T47D (cell line): ENCODE measurements at regions not wholly inside any gene's neighbourhood (a gene's known extent, or its start where the extent isn't known, plus 50 kb on each side); places are given as distances from the start of the nearest gene placed in this dataset.
"Not testable (repeated sequence)": the region's sequence is repeated elsewhere in the genome, so short reads cannot be mapped to it uniquely, and the experiment has no call there.

ENCODE experiments used
- DNase-seq, 2 experiments: peaks; one replicate each; pipeline versions ENCODE4 v3.0.0 to v3.0.0-alpha.2; 2011 to 2012; ENCODE audit warnings: low read depth in 1 of 2, low spot score in 1 of 2
- JUND ChIP-seq: IDR thresholded peaks from 2 replicates; pipeline ENCODE4 v1.6.1; 2012; ENCODE audit warnings: low read depth
- in situ Hi-C: cut with HindIII; loops from 2 replicates; pipeline ENCODE4 v1.10.0; 2016; ENCODE audit warnings: low sequenced_read_pairs, low pct_unique_long_range_greater_than_20kb

DNA sequence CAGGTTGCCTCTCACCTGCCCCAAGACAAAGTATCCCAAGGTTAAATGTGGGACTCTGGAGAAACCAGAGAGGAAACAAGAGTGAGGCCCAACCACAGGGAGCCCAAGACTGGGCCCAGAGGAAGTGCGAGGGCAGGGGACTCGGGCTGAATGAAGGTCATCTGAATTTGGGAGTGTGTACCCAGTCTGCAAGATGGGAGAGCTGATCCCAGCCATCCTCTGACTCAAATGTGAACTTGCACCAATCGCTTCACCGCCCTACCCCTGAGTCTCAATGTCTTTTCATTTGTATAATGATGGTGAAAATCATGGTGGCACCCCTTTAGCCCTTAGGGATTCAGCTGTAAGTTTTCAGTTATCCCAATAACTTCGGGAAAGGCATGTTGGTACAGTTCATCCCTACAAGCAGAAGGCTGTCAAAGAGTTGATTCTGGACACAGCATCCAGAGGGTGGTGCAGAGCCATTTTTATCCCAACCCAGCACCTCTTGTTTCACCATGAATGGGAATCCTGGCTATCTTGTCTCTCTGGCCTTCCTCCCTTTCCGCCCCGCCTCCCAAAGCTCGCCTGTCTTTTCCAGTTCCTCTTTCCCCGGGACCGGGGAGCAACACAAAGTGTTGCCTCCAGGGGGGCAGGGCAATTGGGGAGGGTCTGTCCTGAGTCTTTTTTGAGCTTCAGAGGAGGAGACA is 123.4 kb downstream of the NUFIP1 start:
- TF ChIP-seq JUND: no peak
- DNase-seq: no peak
- in situ Hi-C loops: no loop called here

GRCh38 chr13:44863641-44864040 is 125.6 kb downstream of the NUFIP1 start:
- DNase-seq, in situ Hi-C loops: not testable (repeated sequence)

DNA sequence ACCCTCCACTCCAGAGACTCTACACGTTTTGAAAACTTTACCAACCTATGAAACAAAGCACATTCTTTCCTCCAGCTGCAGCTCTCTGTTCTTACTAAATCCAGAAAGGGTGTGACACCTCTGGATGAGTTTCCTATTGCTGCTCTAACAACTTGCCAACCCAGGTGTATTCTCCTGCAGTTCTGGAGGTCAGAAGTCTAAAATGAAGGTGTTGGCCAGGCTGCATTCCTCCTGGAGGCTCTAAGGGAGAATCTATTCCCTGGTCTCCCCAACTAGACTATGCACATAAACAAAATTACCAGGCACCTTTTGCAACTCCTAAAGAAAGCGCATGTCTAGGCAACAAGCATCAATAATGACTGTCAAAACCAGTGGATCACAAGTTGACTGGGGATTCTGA is 128.8 kb downstream of the NUFIP1 start:
- DNase-seq: no peak
- TF ChIP-seq JUND: no peak

GRCh38 chr13:44857736-44858135 is 131.5 kb downstream of the NUFIP1 start:
- in situ Hi-C loops: no loop called here
- no peak for TF ChIP-seq JUND
- no peak for DNase-seq

More for the DNA sequence above, 128.8 kb downstream of the NUFIP1 start:
- in situ Hi-C loops: no loop called here

GRCh38 chr13:44857061-44857460 is 132.2 kb downstream of the NUFIP1 start:
- no peak for TF ChIP-seq JUND
- no peak for DNase-seq
- in situ Hi-C loops: no loop called here

- in situ Hi-C loops: no loop called here
- no peak for TF ChIP-seq JUND
- no peak for DNase-seq
Observed at GRCh38 chr13:44855860-44856259, 133.4 kb downstream of the NUFIP1 start.

GRCh38 chr13:44854313-44855060 is 134.8 kb downstream of the NUFIP1 start:
- peak; percentile 18 to 73 for DNase-seq
- in situ Hi-C loops: no loop called here
- TF ChIP-seq JUND: no peak

- no peak for TF ChIP-seq JUND
- DNase-seq: peak in 1 of 2 experiments; percentile 68
- in situ Hi-C loops: no loop called here
Observed at GRCh38 chr13:44853641-44854040, 135.6 kb downstream of the NUFIP1 start.

- no peak for DNase-seq
- TF ChIP-seq JUND: no peak
- in situ Hi-C loops: no loop called here
Observed at GRCh38 chr13:44848920-44849676, 140.2 kb downstream of the NUFIP1 start.

DNA sequence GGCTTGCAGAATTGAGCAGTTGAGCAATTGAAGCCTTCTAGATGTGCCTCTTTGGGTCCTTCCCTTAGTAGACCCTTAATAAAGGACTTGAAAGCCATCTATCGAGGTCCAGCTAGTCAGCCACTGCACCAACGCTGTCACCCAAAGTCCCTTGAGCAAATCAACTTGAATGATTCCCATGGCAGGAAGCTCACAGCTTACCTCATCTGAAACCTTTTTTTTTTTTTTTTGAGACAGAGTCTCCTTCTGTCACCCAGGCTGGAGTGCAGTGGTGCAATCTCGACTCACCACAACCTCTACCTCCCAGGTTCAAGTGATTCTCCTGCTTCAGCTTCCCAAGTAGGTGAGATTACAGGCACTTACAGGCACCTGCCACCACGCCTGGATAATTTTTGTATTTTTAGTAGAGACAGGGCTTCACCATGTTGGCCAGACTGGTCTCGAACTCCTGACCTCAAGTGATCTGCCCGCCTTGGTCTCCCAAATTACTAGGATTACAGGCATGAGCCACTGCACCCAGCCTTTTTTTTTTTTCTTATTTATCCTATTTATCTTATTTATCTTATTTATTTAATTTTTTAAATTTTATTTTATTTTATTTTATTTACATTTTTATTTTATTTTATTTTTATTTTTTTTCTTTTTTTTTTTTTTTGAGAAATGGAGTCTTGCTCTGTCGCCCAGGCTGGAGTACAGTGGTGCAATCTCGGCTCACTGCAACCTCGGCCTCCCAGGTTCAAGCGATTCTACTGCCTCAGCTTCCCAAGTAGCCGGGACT is 143.8 kb downstream of the NUFIP1 start:
- DNase-seq, in situ Hi-C loops: not testable (repeated sequence)

- in situ Hi-C loops: no loop called here
- TF ChIP-seq JUND: no peak
- DNase-seq: no peak
Observed at GRCh38 chr13:44844786-44845185, 144.5 kb downstream of the NUFIP1 start.

GRCh38 chr13:44843403-44843802 is 145.9 kb downstream of the NUFIP1 start:
- TF ChIP-seq JUND: no peak
- DNase-seq: no peak
- in situ Hi-C loops: no loop called here
